Stomach smooth muscle (tissue), 2 donors: ENCODE measurements at regions not wholly inside any gene's neighbourhood (a gene's known extent, or its start where the extent isn't known, plus 50 kb on each side); places are given as distances from the start of the nearest gene placed in this dataset.
"Not testable (repeated sequence)": the region's sequence is repeated elsewhere in the genome, so short reads cannot be mapped to it uniquely, and the experiment has no call there.

Source experiments
- H3K27ac ChIP-seq: one replicate; pipeline ENCODE4 v1.7.0; 2013; ENCODE audit warnings: mild to moderate bottlenecking, low read length, inconsistent platforms
- H3K27me3 ChIP-seq, 2 donors: one replicate each; pipeline ENCODE4 v1.7.0; 2013; ENCODE audit warnings: low read length in 2 of 2; ENCODE audit not compliant: insufficient read depth in 2 of 2, control insufficient read depth in 1 of 2
- H3K36me3 ChIP-seq, 2 donors: one replicate each; pipeline ENCODE4 v1.7.0; 2013; ENCODE audit warnings: low read length in 2 of 2; ENCODE audit not compliant: control insufficient read depth in 2 of 2, insufficient read depth in 2 of 2
- H3K4me1 ChIP-seq: one replicate; pipeline ENCODE4 v1.7.0; 2013; ENCODE audit warnings: low read length; ENCODE audit not compliant: control insufficient read depth, insufficient read depth
- H3K4me3 ChIP-seq, 2 donors: one replicate each; pipeline ENCODE4 v1.7.0; 2013; ENCODE audit warnings: low read length in 2 of 2
- H3K9ac ChIP-seq, 2 donors: one replicate each; pipeline ENCODE4 v1.7.0; 2013; ENCODE audit warnings: low read length in 2 of 2, mild to moderate bottlenecking in 1 of 2
- H3K9me3 ChIP-seq, 2 donors: one replicate each; pipeline ENCODE4 v1.7.0; 2013; ENCODE audit warnings: low read length in 2 of 2; ENCODE audit not compliant: control insufficient read depth in 2 of 2
- donor health status: healthy.
- donor health status: Pancreatic carcinoma.

DNA sequence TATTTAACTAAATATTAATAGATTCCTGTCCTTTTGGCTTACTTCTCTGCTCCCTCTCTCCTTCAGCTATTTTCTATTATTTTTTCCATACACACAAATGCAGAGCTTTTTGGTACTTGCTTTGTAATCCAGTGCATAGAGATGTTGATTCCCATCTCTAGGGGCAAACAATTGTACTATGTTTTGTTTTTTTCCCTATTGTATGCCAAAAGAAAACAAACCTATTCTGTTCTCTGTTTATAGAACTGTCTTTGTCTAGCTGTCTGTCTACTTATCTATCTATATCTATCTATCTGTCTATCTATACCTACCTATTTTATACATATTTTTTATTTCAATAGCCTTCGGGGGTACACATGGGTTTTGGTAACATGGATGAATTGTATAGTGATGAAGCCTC lies 121.6 kb upstream of the LIFR start:
- no peak overlapping the region for H3K4me3 ChIP-seq
- no peak overlapping the region for H3K9ac ChIP-seq
- H3K27ac ChIP-seq, result no peak overlapping the region

DNA sequence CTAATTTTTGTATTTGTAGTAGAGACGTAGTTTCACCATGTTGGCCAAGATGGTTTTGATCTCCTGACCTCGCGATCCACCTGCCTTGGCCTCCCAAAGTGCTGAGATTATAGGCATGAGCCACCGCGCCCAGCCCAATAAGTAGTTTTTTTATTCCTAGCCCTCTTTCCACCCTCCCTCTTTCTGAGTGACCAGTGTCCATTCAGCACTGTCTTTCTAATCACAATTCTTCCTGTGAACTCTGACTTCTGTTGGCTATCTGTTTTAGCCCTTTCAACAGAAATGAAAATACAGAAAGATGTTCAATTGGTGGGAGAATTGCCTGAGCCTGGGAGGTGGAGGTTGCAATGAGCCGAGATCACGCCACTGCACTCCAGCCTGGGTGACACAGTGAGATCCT lies 122.3 kb upstream of the LIFR start:
- H3K27ac ChIP-seq, H3K9me3 ChIP-seq: not testable (repeated sequence)

More for the DNA sequence above, 121.6 kb upstream of the LIFR start:
- Histone ChIP-seq H3K9me3 (no peaks in the 10 kb centered on the region), H3K4me1 (no peaks in the 10 kb centered on the region), H3K27me3 (no peaks in the 10 kb centered on the region), H3K36me3 (no peaks in the 10 kb centered on the region)

DNA sequence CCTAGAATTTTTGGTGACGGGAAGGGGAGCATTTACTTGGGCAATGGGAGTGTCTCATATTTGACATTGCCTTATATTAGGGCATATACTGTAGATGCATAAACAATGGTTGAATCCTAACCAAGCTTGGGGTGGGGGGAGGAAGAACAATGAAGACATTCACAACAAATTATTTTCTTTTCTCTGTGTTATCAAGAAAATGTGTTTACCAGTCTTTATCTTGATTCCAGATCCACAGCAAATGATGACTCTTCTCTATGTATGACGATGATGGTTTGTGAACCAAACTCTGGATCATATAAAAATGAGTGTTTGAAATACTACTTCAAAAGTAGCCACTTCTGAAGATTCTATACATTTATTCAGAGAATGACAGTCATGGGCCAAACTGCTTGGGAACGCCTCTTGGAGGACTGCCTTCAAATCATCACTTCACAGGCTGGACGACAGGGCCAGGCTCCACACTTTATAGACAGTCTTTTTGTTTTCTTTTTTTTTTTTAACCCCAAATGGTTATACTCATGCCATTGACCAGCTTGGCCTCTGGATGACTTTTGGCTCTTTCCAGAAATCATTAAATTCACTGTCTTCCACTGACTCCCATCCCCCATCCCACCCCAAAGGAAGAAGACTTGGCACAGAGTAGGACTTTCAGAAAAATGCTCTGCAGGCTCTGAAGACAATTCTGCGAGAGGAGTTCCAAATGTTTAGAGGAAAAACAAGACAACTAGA lies 123.8 kb upstream of the LIFR start:
- Histone ChIP-seq H3K9me3 (no peaks in the 10 kb centered on the region), H3K27ac (no peak overlapping the region), H3K27me3 (no peaks in the 10 kb centered on the region), H3K4me1 (no peaks in the 10 kb centered on the region), H3K36me3 (no peaks in the 10 kb centered on the region), H3K9ac (no peak overlapping the region), H3K4me3 (no peak overlapping the region)

More for the DNA sequence above, 122.3 kb upstream of the LIFR start:
- not testable (repeated sequence) for H3K4me1 ChIP-seq, H3K4me3 ChIP-seq, H3K27me3 ChIP-seq, H3K9ac ChIP-seq, H3K36me3 ChIP-seq

DNA sequence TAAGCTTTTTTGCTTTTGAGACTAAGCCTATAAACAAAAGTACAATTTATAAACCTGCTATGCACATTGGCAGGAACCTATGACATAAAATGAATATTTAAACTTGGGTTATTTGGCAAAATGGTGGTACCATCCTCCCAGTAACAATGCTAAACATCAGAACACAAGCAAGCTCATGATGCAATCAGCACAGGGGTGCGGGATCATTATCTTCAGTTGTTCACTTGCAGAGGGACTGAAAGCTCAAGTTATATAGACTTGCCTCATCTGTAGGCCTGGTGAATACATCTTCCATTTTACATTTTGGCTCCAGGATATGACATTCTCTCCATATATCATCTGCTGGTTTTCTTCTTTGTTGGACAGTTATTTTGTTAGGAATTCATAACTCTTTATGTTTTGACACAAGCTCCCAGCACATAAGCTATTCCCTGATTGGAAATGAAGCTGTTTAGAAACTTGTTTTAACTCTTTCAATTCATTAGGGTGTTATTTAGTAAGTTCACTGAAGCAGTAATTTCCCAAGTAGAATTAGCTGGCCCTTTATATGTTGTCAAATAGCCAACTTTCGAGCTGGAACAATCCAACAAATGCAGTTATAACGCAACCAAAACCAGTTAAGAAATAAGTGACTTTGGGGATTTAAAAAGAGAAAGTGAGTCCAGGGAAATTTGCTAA lies 124.7 kb upstream of the LIFR start:
- Histone ChIP-seq H3K27me3 (no peaks in the 10 kb centered on the region), H3K27ac (no peak overlapping the region), H3K36me3 (no peaks in the 10 kb centered on the region), H3K9ac (no peak overlapping the region), H3K4me3 (no peak overlapping the region), H3K9me3 (no peaks in the 10 kb centered on the region), H3K4me1 (no peaks in the 10 kb centered on the region)

DNA sequence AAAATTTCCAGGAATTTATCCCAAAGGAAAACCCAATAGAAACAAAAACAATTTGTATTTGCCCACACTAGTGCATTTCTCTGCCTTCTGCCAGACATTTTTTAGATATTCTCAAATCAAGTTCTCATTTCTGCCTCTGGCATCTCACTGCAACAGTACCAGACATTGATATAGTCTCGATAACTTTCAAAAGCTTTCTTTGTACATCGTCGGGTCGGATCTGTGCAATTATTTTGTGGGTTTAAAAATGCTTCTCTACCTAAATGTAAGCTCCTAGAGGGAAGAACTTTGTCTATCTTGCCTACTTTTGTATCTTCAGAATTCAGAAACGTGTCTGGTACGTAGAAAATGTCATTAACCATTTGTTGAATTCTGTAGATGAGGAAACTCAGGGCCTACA lies 125.5 kb upstream of the LIFR start:
- Histone ChIP-seq H3K4me3 (no peak overlapping the region), H3K9ac (no peak overlapping the region), H3K27ac (no peak overlapping the region), H3K9me3 (no peaks in the 10 kb centered on the region), H3K36me3 (no peaks in the 10 kb centered on the region), H3K27me3 (no peaks in the 10 kb centered on the region), H3K4me1 (no peaks in the 10 kb centered on the region)

DNA sequence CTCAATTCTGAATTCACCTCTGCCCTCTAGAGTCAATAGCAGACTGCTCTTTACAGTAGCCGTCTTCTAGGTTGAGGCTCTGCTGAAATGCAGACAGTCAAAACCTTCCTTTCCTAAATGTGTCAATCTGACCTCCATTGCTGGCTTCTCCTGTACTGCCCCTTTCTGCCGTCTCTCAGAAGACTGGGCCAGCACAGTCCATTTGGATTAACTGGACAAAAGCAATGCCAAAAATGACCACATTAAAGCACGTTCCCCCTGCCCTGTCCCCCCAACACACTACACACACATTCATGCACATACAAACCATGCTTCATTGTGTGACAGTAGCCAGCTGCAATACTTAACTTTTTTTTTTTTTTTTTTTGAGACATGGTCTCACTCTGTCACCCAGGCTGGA lies 130.2 kb upstream of the LIFR start:
- H3K9ac ChIP-seq, result no peak overlapping the region
- H3K9me3 ChIP-seq, result no peaks in the 10 kb centered on the region
- H3K4me3 ChIP-seq, result no peak overlapping the region
- no peaks in the 10 kb centered on the region for H3K27me3 ChIP-seq
- no peak overlapping the region for H3K27ac ChIP-seq
- H3K4me1 ChIP-seq, result no peaks in the 10 kb centered on the region
- no peaks in the 10 kb centered on the region for H3K36me3 ChIP-seq

DNA sequence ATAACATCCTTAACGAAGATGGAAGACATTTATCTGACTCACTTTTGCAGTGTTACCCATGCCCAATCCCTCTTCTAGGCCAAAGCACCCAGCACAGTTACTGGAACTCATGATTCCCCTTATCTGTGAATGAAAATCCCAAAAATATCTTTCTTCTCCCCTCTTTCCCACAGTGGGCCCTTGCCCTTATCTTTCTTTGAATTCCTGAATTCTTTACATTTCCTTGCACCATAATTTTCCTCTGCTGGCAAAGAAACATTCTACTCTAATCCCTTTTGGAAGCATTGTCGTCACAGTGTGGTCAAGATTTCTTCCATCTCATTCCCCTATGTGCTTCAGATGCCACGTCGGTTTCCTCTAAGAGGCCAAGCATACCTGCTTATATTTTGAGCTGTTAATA lies 135.9 kb upstream of the LIFR start:
- no peak overlapping the region for H3K9ac ChIP-seq
- H3K36me3 ChIP-seq, result no peaks in the 10 kb centered on the region
- no peaks in the 10 kb centered on the region for H3K27me3 ChIP-seq
- H3K9me3 ChIP-seq, result no peaks in the 10 kb centered on the region
- H3K4me3 ChIP-seq, result no peak overlapping the region
- no peak overlapping the region for H3K27ac ChIP-seq
- H3K4me1 ChIP-seq, result peaks cover 3% of the 10 kb centered on the region

DNA sequence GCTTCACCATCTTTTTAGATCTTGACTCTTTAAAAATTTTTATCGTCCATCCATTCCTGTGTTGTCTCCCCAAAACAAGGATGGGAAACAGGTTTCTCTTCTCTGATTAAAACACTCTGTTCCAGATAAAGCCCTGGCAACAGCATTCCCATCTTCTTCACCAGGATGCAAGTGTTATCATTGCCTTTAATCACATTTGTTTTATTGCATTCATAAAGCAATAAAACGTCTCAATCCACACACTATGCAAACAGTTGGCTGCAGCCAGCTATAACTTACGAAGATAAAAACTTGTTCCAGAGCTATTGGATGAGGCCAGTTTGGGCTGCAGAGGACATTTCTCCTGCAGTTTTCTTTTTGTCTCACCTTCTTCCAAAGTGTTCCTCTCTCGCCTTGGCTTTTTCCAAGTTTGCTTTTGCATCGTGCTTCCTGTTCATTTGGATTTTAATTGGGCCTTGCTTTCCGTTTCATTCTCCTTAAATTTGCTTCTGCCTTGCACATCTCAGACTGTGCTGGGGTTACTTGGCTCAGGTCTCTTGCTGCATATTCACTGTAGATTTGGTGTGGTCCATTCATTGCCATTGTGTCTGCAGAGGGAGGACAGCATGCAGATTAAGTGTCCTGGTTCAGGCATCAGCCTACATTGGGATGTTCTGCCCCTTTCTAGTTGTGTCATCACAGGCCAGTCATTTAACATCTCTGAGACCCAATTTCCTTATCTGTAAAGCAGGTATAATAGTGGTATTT lies 136.5 kb upstream of the LIFR start:
- Histone ChIP-seq H3K4me1 (peaks cover 3% of the 10 kb centered on the region), H3K9me3 (no peaks in the 10 kb centered on the region), H3K36me3 (no peaks in the 10 kb centered on the region), H3K9ac (no peak overlapping the region), H3K27ac (no peak overlapping the region), H3K4me3 (no peak overlapping the region), H3K27me3 (no peaks in the 10 kb centered on the region)

DNA sequence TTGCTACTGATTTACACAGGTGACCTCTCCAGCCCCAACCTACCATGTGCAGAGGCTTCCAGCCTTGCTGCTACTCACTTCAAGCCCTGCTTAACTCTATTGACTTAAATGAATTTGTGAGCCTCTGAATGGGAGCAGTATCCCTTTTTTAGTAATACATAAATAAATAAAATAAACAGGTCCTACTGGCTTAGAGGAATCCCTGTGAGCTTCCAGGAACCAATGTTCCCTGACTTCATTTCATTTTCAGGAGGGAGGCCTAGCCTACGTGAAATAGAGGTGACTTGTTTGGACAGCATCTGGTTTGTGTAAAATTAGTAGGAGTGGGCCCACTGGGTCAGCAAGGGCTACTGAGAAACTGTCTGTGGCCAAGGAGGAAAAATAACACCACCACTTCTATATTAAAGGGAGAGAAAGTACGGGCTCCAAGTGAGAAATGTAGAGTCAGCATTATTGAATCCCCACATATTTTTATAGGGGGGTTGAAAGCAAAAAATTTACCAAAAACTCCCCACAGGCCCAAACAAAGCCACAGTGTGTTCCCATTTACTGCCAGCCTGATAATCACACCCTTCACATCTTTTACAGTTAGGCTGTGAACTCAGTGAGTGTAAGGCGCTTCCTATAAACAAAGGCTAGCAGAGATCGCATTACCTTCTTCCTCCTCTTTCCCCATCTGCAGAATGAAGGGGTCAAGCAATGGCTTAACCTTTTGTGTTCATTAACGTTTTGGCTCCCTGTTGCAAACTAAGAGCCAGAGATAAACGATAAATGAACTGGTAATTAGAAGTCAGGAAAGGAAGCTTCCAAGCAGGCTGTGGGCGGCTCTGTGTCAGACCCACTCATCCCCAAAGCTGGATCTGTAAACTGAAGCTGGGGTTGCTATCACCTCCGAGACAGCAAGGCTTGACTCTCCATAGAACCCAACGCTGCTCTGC lies 138.8 kb upstream of the LIFR start:
- Histone ChIP-seq H3K4me3 (no peak overlapping the region), H3K9ac (no peak overlapping the region), H3K9me3 (no peaks in the 10 kb centered on the region), H3K4me1 (peaks cover 3% of the 10 kb centered on the region), H3K27ac (no peak overlapping the region), H3K36me3 (no peaks in the 10 kb centered on the region), H3K27me3 (no peaks in the 10 kb centered on the region)

DNA sequence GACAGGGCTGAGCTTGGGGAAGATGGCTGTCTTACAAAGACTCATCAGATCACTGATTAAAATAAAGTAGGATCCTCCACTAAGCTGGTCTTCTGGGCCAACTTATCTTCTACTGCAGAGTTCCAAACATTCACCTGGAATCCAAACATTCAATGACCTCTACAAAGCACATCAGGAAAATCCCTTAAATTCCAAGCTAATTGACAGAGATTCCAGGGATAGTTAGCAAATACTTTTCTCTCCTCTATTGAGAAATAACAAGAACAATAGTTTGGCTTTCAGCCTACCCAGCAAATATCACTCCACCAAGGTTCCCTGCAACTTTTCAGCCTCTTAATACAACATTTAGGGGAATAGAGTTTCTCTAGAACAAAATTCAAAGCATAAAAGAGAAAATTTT lies 140.6 kb upstream of the LIFR start:
- Histone ChIP-seq H3K4me1 (peaks cover 3% of the 10 kb centered on the region), H3K27me3 (no peaks in the 10 kb centered on the region), H3K4me3 (no peak overlapping the region), H3K27ac (no peak overlapping the region), H3K36me3 (no peaks in the 10 kb centered on the region), H3K9me3 (no peaks in the 10 kb centered on the region), H3K9ac (no peak overlapping the region)
